Activated CD4-positive, alpha-beta memory T cell treated with anti-CD3 and anti-CD28 coated beads for 36 hours (primary cell): ENCODE measurements at regions not wholly inside any gene's neighbourhood (a gene's known extent, or its start where the extent isn't known, plus 50 kb on each side); places are given as distances from the start of the nearest gene placed in this dataset.
"Not testable (repeated sequence)": the region's sequence is repeated elsewhere in the genome, so short reads cannot be mapped to it uniquely, and the experiment has no call there.

Experiments
- CTCF ChIA-PET: fragments of 350-600 bp; sonication (Branson Sonifier 250); formaldehyde crosslinking; loops from one replicate; lab custom pipeline; 2021; ENCODE audit warnings: antibody characterized with exemption, inconsistent platforms; lab: Charles Lee
- POLR2A ChIA-PET: fragments of 350-600 bp; sonication (Branson Sonifier 250); formaldehyde crosslinking; loops from one replicate; lab custom pipeline; 2021; ENCODE audit warnings: antibody characterized with exemption; lab: Charles Lee
- DNase-seq: peaks from one replicate; pipeline ENCODE4 v3.0.0-alpha.2; 2020
- H3K27ac Mint-ChIP-seq: one replicate; pipeline ENCODE4 v1.8.0; 2021; ENCODE audit warnings: mixed read lengths
- H3K27me3 Mint-ChIP-seq: one replicate; pipeline ENCODE4 v1.8.0; 2021; ENCODE audit warnings: mixed read lengths
- H3K36me3 Mint-ChIP-seq: one replicate; pipeline ENCODE4 v1.8.0; 2021; ENCODE audit warnings: mixed read lengths
- H3K4me1 Mint-ChIP-seq: one replicate; pipeline ENCODE4 v1.8.0; 2021; ENCODE audit warnings: low read depth, mixed read lengths
- H3K4me3 Mint-ChIP-seq: one replicate; pipeline ENCODE4 v1.8.0; 2021; ENCODE audit warnings: mild to moderate bottlenecking, mixed read lengths
- H3K9me3 Mint-ChIP-seq: one replicate; pipeline ENCODE4 v1.8.0; 2021; ENCODE audit warnings: mixed read lengths
- intact Hi-C: fragments of 100-400 bp; cut with micrococcal nuclease; formaldehyde crosslinking; loops from one replicate; pipeline ENCODE4 v1.15.1; 2023

GRCh38 chr2:44087036-44087713 is 81.5 kb upstream of the PPM1B start:
- Mint-ChIP-seq H3K4me3 (peak overlapping the region; percentile 64), H3K9me3 (no peaks in the 10 kb centered on the region), H3K27me3 (no peaks in the 10 kb centered on the region), H3K36me3 (no peaks in the 10 kb centered on the region), H3K4me1 (peaks cover 11% of the 10 kb centered on the region), H3K27ac (peak overlapping the region; percentile 6)
- DNase-seq: peak; percentile 90
- POLR2A ChIA-PET: no interaction called here
- intact Hi-C loops: loop anchor here (1.0 to 2.0 kb wide), 6 partner anchors 43 to 868 kb away; partner anchors contain the start of gene PPM1B
- CTCF ChIA-PET: interaction anchor here (0.6 to 2.8 kb wide), 17 partner anchors 10 to 1311 kb away, joined by 3 to 27 read pairs (median 3); partner anchors contain the start of gene CAMKMT

- Mint-ChIP-seq H3K4me1 (peaks cover 11% of the 10 kb centered on the region), H3K9me3 (no peaks in the 10 kb centered on the region), H3K4me3 (peak overlapping the region; percentile 64), H3K36me3 (no peaks in the 10 kb centered on the region), H3K27me3 (no peaks in the 10 kb centered on the region), H3K27ac (peak overlapping the region; percentile 6)
- POLR2A ChIA-PET: interaction anchor here (1.3 kb wide), 1 partner anchor 81 kb away, joined by 3 read pairs; the partner anchor contains the start of gene PPM1B
- DNase-seq: no peak
- CTCF ChIA-PET: interaction anchor here (0.9 to 2.8 kb wide), 14 partner anchors 9 to 392 kb away, joined by 3 to 27 read pairs (median 4); partner anchors contain the start of gene CAMKMT
- intact Hi-C loops: loop anchor here (1.0 to 2.0 kb wide), 6 partner anchors 43 to 868 kb away; partner anchors contain the start of gene PPM1B
These were observed 81.0 kb upstream of the PPM1B start for GRCh38 chr2:44087714-44088092.

- H3K4me1 Mint-ChIP-seq, H3K27ac Mint-ChIP-seq, H3K36me3 Mint-ChIP-seq, H3K4me3 Mint-ChIP-seq, POLR2A ChIA-PET, DNase-seq, H3K9me3 Mint-ChIP-seq, intact Hi-C loops, H3K27me3 Mint-ChIP-seq: not testable (repeated sequence)
- CTCF ChIA-PET: interaction anchor here (0.7 kb wide), 1 partner anchor 387 kb away, joined by 3 read pairs; no protein-coding TSS in a partner anchor
These were observed 76.2 kb upstream of the PPM1B start for GRCh38 chr2:44092519-44092918.

- Mint-ChIP-seq H3K36me3 (no peaks in the 10 kb centered on the region), H3K4me3 (no peak overlapping the region), H3K4me1 (peaks cover 12% of the 10 kb centered on the region), H3K9me3 (no peaks in the 10 kb centered on the region), H3K27me3 (no peaks in the 10 kb centered on the region), H3K27ac (no peak overlapping the region)
- CTCF ChIA-PET: interaction anchor here (1.1 kb wide), 1 partner anchor 50 kb away, joined by 4 read pairs; no protein-coding TSS in a partner anchor
- no peak for DNase-seq
- POLR2A ChIA-PET: no interaction called here
- intact Hi-C loops: no loop called here
These were observed 74.7 kb upstream of the PPM1B start for GRCh38 chr2:44093970-44094369.

GRCh38 chr2:44097322-44097907 is 71.3 kb upstream of the PPM1B start:
- POLR2A ChIA-PET: no interaction called here
- H3K36me3 Mint-ChIP-seq: no peaks in the 10 kb centered on the region
- H3K27me3 Mint-ChIP-seq: no peaks in the 10 kb centered on the region
- no peak overlapping the region for H3K4me3 Mint-ChIP-seq
- H3K9me3 Mint-ChIP-seq: no peaks in the 10 kb centered on the region
- DNase-seq: no peak
- H3K27ac Mint-ChIP-seq: no peak overlapping the region
- peaks cover 5% of the 10 kb centered on the region for H3K4me1 Mint-ChIP-seq
- intact Hi-C loops: no loop called here
- CTCF ChIA-PET: interaction anchor here (2.6 kb wide), 1 partner anchor 10 kb away, joined by 17 read pairs; no protein-coding TSS in a partner anchor

GRCh38 chr2:44098050-44098449 is 70.6 kb upstream of the PPM1B start:
- POLR2A ChIA-PET: no interaction called here
- Mint-ChIP-seq H3K4me3 (no peak overlapping the region), H3K36me3 (no peaks in the 10 kb centered on the region), H3K9me3 (no peaks in the 10 kb centered on the region), H3K27me3 (no peaks in the 10 kb centered on the region), H3K27ac (no peak overlapping the region), H3K4me1 (peaks cover 10% of the 10 kb centered on the region)
- DNase-seq: peak; percentile 25
- CTCF ChIA-PET: interaction anchor here (2.6 kb wide), 1 partner anchor 11 kb away, joined by 17 read pairs; no protein-coding TSS in a partner anchor
- intact Hi-C loops: no loop called here

- ChIA-PET POLR2A (no interaction called here), CTCF (no interaction called here)
- Mint-ChIP-seq H3K9me3 (no peaks in the 10 kb centered on the region), H3K27me3 (no peaks in the 10 kb centered on the region), H3K36me3 (no peaks in the 10 kb centered on the region), H3K4me3 (no peak overlapping the region), H3K27ac (no peak overlapping the region), H3K4me1 (peaks cover 14% of the 10 kb centered on the region)
- intact Hi-C loops: no loop called here
- DNase-seq: no peak
These were observed 69.8 kb upstream of the PPM1B start for GRCh38 chr2:44098891-44099290.

GRCh38 chr2:44100351-44100750 is 68.3 kb upstream of the PPM1B start:
- POLR2A ChIA-PET: no interaction called here
- CTCF ChIA-PET: no interaction called here
- intact Hi-C loops: no loop called here
- peaks cover 17% of the 10 kb centered on the region for H3K4me1 Mint-ChIP-seq
- no peak overlapping the region for H3K4me3 Mint-ChIP-seq
- no peaks in the 10 kb centered on the region for H3K36me3 Mint-ChIP-seq
- no peaks in the 10 kb centered on the region for H3K27me3 Mint-ChIP-seq
- DNase-seq: no peak
- H3K9me3 Mint-ChIP-seq: no peaks in the 10 kb centered on the region
- no peak overlapping the region for H3K27ac Mint-ChIP-seq

- CTCF ChIA-PET: no interaction called here
- no peak for DNase-seq
- Mint-ChIP-seq H3K4me3 (no peak overlapping the region), H3K27ac (no peak overlapping the region), H3K36me3 (no peaks in the 10 kb centered on the region), H3K27me3 (no peaks in the 10 kb centered on the region), H3K4me1 (peaks cover 17% of the 10 kb centered on the region), H3K9me3 (no peaks in the 10 kb centered on the region)
- POLR2A ChIA-PET: no interaction called here
- intact Hi-C loops: no loop called here
These were observed 67.4 kb upstream of the PPM1B start for GRCh38 chr2:44101246-44101645.

GRCh38 chr2:44102790-44103562 is 65.7 kb upstream of the PPM1B start:
- CTCF ChIA-PET: interaction anchor here (1.0 kb wide), 1 partner anchor 15 kb away, joined by 3 read pairs; no protein-coding TSS in a partner anchor
- intact Hi-C loops: no loop called here
- no peaks in the 10 kb centered on the region for H3K36me3 Mint-ChIP-seq
- DNase-seq: no peak
- peaks cover 20% of the 10 kb centered on the region for H3K4me1 Mint-ChIP-seq
- no peak overlapping the region for H3K4me3 Mint-ChIP-seq
- peaks cover 3% of the 10 kb centered on the region for H3K27me3 Mint-ChIP-seq
- POLR2A ChIA-PET: no interaction called here
- no peak overlapping the region for H3K27ac Mint-ChIP-seq
- H3K9me3 Mint-ChIP-seq: no peaks in the 10 kb centered on the region

GRCh38 chr2:44103639-44104038 is 65.0 kb upstream of the PPM1B start:
- ChIA-PET CTCF (no interaction called here), POLR2A (no interaction called here)
- H3K4me1 Mint-ChIP-seq: peaks cover 16% of the 10 kb centered on the region
- no peaks in the 10 kb centered on the region for H3K36me3 Mint-ChIP-seq
- DNase-seq: no peak
- intact Hi-C loops: no loop called here
- H3K4me3 Mint-ChIP-seq: no peak overlapping the region
- no peak overlapping the region for H3K27ac Mint-ChIP-seq
- H3K27me3 Mint-ChIP-seq: peaks cover 3% of the 10 kb centered on the region
- H3K9me3 Mint-ChIP-seq: no peaks in the 10 kb centered on the region

- POLR2A ChIA-PET: no interaction called here
These were observed 63.8 kb upstream of the PPM1B start for GRCh38 chr2:44104855-44105271.

More at GRCh38 chr2:44104855-44105271, 63.8 kb upstream of the PPM1B start:
- intact Hi-C loops: no loop called here
- Mint-ChIP-seq H3K4me3 (no peak overlapping the region), H3K9me3 (no peaks in the 10 kb centered on the region), H3K27ac (no peak overlapping the region), H3K4me1 (peaks cover 16% of the 10 kb centered on the region), H3K27me3 (peaks cover 3% of the 10 kb centered on the region), H3K36me3 (no peaks in the 10 kb centered on the region)
- DNase-seq: no peak
- CTCF ChIA-PET: no interaction called here
